HCT116 (cell line): ENCODE measurements at regions not wholly inside any gene's neighbourhood (a gene's known extent, or its start where the extent isn't known, plus 50 kb on each side); places are given as distances from the start of the nearest gene placed in this dataset.

Experiments used
- JUND ChIP-seq: IDR thresholded peaks from 2 replicates; pipeline ENCODE4 v1.6.1; 2012
- POLR2A ChIP-seq: IDR thresholded peaks from 2 replicates; pipeline ENCODE4 v1.7.0; 2011; ENCODE audit warnings: borderline replicate concordance; ENCODE audit not compliant: insufficient read depth, insufficient read length; ENCODE audit errors: extremely low read depth
- POLR2AphosphoS5 ChIP-seq: IDR thresholded peaks from 2 replicates; pipeline ENCODE4 v1.6.1; 2011; ENCODE audit warnings: mild to moderate bottlenecking, low read depth, low read length, moderate library complexity
- TCF7L2 ChIP-seq: IDR thresholded peaks from 2 replicates; pipeline ENCODE4 v1.7.0; 2011; ENCODE audit warnings: borderline replicate concordance, inconsistent platforms; ENCODE audit not compliant: insufficient read depth, insufficient read length; ENCODE audit errors: extremely low read depth
- TF ChIP-seq, protein P1 (sequence below), 3 experiments: fragments of 200-600 bp in 1 of 3; sonication (generic) in 1 of 3; IDR thresholded peaks in 2 of 3; conservative IDR thresholded peaks in 1 of 3; 2 replicates each; pipeline ENCODE4 v1.5.1; 2012 to 2017; ENCODE audit warnings: low read depth in 2 of 3, low read length in 2 of 3, antibody characterized with exemption in 1 of 3, borderline replicate concordance in 1 of 3, control low read depth in 1 of 3, mild to moderate bottlenecking in 1 of 3, mixed read lengths in 1 of 3, mixed run types in 1 of 3, moderate library complexity in 1 of 3; ENCODE audit not compliant: insufficient read depth in 1 of 3
- TF ChIP-seq, protein P2 (sequence below): IDR thresholded peaks from 2 replicates; pipeline ENCODE4 v1.6.1; 2012; ENCODE audit warnings: low read depth

DNA sequence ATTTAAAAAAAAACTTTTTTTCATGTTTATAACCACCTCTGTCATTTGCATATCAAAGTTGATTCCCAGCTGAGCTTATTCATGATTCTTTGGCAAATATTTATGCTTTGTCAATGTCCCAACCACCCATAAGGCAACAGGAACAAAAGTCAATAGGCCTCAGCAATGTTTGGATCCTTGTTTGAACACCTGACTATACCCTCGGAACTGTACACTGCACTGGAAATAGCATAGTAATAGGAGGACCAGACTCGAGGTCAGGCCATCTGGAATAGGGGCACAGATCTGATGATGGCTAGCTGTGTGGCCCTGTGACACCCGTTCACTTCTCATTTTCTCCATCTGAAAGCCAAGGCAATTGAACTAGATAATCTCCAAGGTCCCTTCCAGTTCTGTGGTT, 301.7 kb upstream of the ATP11B start:
- TF ChIP-seq, protein P1, sequence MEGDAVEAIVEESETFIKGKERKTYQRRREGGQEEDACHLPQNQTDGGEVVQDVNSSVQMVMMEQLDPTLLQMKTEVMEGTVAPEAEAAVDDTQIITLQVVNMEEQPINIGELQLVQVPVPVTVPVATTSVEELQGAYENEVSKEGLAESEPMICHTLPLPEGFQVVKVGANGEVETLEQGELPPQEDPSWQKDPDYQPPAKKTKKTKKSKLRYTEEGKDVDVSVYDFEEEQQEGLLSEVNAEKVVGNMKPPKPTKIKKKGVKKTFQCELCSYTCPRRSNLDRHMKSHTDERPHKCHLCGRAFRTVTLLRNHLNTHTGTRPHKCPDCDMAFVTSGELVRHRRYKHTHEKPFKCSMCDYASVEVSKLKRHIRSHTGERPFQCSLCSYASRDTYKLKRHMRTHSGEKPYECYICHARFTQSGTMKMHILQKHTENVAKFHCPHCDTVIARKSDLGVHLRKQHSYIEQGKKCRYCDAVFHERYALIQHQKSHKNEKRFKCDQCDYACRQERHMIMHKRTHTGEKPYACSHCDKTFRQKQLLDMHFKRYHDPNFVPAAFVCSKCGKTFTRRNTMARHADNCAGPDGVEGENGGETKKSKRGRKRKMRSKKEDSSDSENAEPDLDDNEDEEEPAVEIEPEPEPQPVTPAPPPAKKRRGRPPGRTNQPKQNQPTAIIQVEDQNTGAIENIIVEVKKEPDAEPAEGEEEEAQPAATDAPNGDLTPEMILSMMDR (IDR thresholded peaks at IDR 0.05 in 2 of 3, conservative IDR thresholded peaks at IDR 0.05 in 1 of 3; ENCODE audit: borderline replicate concordance in 1 of 3, insufficient read depth in 1 of 3, low read depth in 2 of 3, low read length in 2 of 3), result no peak
- no peak for TF ChIP-seq POLR2A
- no peak for TF ChIP-seq JUND
- TF ChIP-seq, protein P2, sequence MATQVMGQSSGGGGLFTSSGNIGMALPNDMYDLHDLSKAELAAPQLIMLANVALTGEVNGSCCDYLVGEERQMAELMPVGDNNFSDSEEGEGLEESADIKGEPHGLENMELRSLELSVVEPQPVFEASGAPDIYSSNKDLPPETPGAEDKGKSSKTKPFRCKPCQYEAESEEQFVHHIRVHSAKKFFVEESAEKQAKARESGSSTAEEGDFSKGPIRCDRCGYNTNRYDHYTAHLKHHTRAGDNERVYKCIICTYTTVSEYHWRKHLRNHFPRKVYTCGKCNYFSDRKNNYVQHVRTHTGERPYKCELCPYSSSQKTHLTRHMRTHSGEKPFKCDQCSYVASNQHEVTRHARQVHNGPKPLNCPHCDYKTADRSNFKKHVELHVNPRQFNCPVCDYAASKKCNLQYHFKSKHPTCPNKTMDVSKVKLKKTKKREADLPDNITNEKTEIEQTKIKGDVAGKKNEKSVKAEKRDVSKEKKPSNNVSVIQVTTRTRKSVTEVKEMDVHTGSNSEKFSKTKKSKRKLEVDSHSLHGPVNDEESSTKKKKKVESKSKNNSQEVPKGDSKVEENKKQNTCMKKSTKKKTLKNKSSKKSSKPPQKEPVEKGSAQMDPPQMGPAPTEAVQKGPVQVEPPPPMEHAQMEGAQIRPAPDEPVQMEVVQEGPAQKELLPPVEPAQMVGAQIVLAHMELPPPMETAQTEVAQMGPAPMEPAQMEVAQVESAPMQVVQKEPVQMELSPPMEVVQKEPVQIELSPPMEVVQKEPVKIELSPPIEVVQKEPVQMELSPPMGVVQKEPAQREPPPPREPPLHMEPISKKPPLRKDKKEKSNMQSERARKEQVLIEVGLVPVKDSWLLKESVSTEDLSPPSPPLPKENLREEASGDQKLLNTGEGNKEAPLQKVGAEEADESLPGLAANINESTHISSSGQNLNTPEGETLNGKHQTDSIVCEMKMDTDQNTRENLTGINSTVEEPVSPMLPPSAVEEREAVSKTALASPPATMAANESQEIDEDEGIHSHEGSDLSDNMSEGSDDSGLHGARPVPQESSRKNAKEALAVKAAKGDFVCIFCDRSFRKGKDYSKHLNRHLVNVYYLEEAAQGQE, result no peak
- TF ChIP-seq TCF7L2, result no peak
- TF ChIP-seq POLR2AphosphoS5, result no peak
